Neutrophil (primary cell): ENCODE measurements at regions not wholly inside any gene's neighbourhood (a gene's known extent, or its start where the extent isn't known, plus 50 kb on each side); places are given as distances from the start of the nearest gene placed in this dataset.
"Not testable (repeated sequence)": the region's sequence is repeated elsewhere in the genome, so short reads cannot be mapped to it uniquely, and the experiment has no call there.

ENCODE experiments used
- H3K27ac ChIP-seq: fragments of 200-600 bp; sonication (generic); 2 replicates; pipeline ENCODE4 v1.5.1; 2016; ENCODE audit warnings: mild to moderate bottlenecking, moderate library complexity
- H3K27me3 ChIP-seq: fragments of 200-600 bp; sonication (generic); 2 replicates; pipeline ENCODE4 v1.6.0; 2016; ENCODE audit warnings: mild to moderate bottlenecking
- H3K36me3 ChIP-seq: fragments of 200-600 bp; sonication (generic); 2 replicates; pipeline ENCODE4 v1.5.1; 2017
- H3K4me1 ChIP-seq, 2 experiments: fragments of 200-600 bp in 1 of 2; sonication (generic) in 1 of 2; 1 replicate in 1 of 2; 2 replicates in 1 of 2; pipeline versions ENCODE4 v1.5.1 to v1.6.1; 2013 to 2016; ENCODE audit warnings: low read depth in 1 of 2, low read length in 1 of 2, mild to moderate bottlenecking in 1 of 2, moderate library complexity in 1 of 2; ENCODE audit not compliant: control insufficient read depth in 1 of 2, insufficient read depth in 1 of 2
- H3K4me3 ChIP-seq, 2 experiments: fragments of 200-600 bp in 1 of 2; sonication (generic) in 1 of 2; 1 replicate in 1 of 2; 2 replicates in 1 of 2; pipeline ENCODE4 v1.5.1; 2013 to 2016; ENCODE audit warnings: low read depth in 1 of 2, low read length in 1 of 2, mild to moderate bottlenecking in 1 of 2, moderate library complexity in 1 of 2
- H3K9me3 ChIP-seq: fragments of 200-600 bp; sonication (generic); 2 replicates; pipeline ENCODE4 v1.5.1; 2016
- CTCF ChIP-seq: fragments of 200-600 bp; sonication (generic); IDR thresholded peaks from 2 replicates; pipeline ENCODE4 v1.5.1; 2016; ENCODE audit warnings: antibody characterized with exemption

GRCh38 chr16:61128545-61129323 lies 907.5 kb downstream of the CDH8 start:
- H3K36me3 ChIP-seq: no peaks in the 10 kb centered on the region
- no peak for TF ChIP-seq CTCF
- no peaks in the 10 kb centered on the region for H3K9me3 ChIP-seq
- no peak overlapping the region for H3K4me3 ChIP-seq
- no peak overlapping the region for H3K27ac ChIP-seq
- H3K27me3 ChIP-seq: no peaks in the 10 kb centered on the region
- H3K4me1 ChIP-seq: no peaks in the 10 kb centered on the region

GRCh38 chr16:61105544-61105943 lies 930.7 kb downstream of the CDH8 start:
- Histone ChIP-seq H3K4me1 (no peaks in the 10 kb centered on the region), H3K9me3 (no peaks in the 10 kb centered on the region), H3K4me3 (no peak overlapping the region), H3K36me3 (no peaks in the 10 kb centered on the region), H3K27ac (no peak overlapping the region), H3K27me3 (no peaks in the 10 kb centered on the region)
- TF ChIP-seq CTCF: no peak

- Histone ChIP-seq H3K4me3 (no peak overlapping the region), H3K4me1 (no peaks in the 10 kb centered on the region), H3K36me3 (no peaks in the 10 kb centered on the region), H3K27ac (no peak overlapping the region), H3K27me3 (no peaks in the 10 kb centered on the region), H3K9me3 (no peaks in the 10 kb centered on the region)
- no peak for TF ChIP-seq CTCF
Measured at GRCh38 chr16:61098505-61098904, 937.7 kb downstream of the CDH8 start.

- H3K36me3 ChIP-seq, H3K27me3 ChIP-seq, H3K4me1 ChIP-seq, H3K9me3 ChIP-seq, H3K27ac ChIP-seq, H3K4me3 ChIP-seq: not testable (repeated sequence)
Measured at GRCh38 chr16:61091300-61091699, 944.9 kb downstream of the CDH8 start.

- H3K4me1 ChIP-seq: no peaks in the 10 kb centered on the region
- no peaks in the 10 kb centered on the region for H3K27me3 ChIP-seq
- H3K27ac ChIP-seq: no peak overlapping the region
- no peaks in the 10 kb centered on the region for H3K36me3 ChIP-seq
- no peaks in the 10 kb centered on the region for H3K9me3 ChIP-seq
- no peak for TF ChIP-seq CTCF
- H3K4me3 ChIP-seq: no peak overlapping the region
Measured at GRCh38 chr16:61083711-61084110, 952.5 kb downstream of the CDH8 start.

GRCh38 chr16:61074324-61074723 lies 961.9 kb downstream of the CDH8 start:
- no peak for TF ChIP-seq CTCF
- no peaks in the 10 kb centered on the region for H3K27me3 ChIP-seq
- H3K4me1 ChIP-seq: no peaks in the 10 kb centered on the region
- no peaks in the 10 kb centered on the region for H3K9me3 ChIP-seq
- no peak overlapping the region for H3K4me3 ChIP-seq
- H3K27ac ChIP-seq: no peak overlapping the region
- no peaks in the 10 kb centered on the region for H3K36me3 ChIP-seq
